GM12875 (cell line): ENCODE measurements at regions not wholly inside any gene's neighbourhood (a gene's known extent, or its start where the extent isn't known, plus 50 kb on each side); places are given as distances from the start of the nearest gene placed in this dataset.
"Not testable (repeated sequence)": the region's sequence is repeated elsewhere in the genome, so short reads cannot be mapped to it uniquely, and the experiment has no call there.

Experiments
- H3K4me3 ChIP-seq: one replicate; pipeline ENCODE4 v1.5.1; 2011; ENCODE audit warnings: low read depth, low read length, control low read depth
- TF ChIP-seq, protein P1 (sequence below): IDR thresholded peaks from 2 replicates; pipeline ENCODE4 v1.5.1; 2011; ENCODE audit warnings: low read depth, mild to moderate bottlenecking, control low read depth, inconsistent platforms, low read length, moderate library complexity, borderline replicate concordance; ENCODE audit not compliant: insufficient read depth

GRCh38 chr15:99487337-99487730 lies 78.5 kb upstream of the MEF2A start:
- TF ChIP-seq, protein P1, sequence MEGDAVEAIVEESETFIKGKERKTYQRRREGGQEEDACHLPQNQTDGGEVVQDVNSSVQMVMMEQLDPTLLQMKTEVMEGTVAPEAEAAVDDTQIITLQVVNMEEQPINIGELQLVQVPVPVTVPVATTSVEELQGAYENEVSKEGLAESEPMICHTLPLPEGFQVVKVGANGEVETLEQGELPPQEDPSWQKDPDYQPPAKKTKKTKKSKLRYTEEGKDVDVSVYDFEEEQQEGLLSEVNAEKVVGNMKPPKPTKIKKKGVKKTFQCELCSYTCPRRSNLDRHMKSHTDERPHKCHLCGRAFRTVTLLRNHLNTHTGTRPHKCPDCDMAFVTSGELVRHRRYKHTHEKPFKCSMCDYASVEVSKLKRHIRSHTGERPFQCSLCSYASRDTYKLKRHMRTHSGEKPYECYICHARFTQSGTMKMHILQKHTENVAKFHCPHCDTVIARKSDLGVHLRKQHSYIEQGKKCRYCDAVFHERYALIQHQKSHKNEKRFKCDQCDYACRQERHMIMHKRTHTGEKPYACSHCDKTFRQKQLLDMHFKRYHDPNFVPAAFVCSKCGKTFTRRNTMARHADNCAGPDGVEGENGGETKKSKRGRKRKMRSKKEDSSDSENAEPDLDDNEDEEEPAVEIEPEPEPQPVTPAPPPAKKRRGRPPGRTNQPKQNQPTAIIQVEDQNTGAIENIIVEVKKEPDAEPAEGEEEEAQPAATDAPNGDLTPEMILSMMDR = no peak
- no peak overlapping the region for H3K4me3 ChIP-seq

GRCh38 chr15:99492275-99492674 lies 73.5 kb upstream of the MEF2A start:
- H3K4me3 ChIP-seq = no peak overlapping the region
- TF ChIP-seq, protein P1 = no peak

- H3K4me3 ChIP-seq = no peak overlapping the region
- TF ChIP-seq, protein P1 = no peak
Observed at GRCh38 chr15:99492716-99493115, 73.1 kb upstream of the MEF2A start.

GRCh38 chr15:99493461-99493860 lies 72.3 kb upstream of the MEF2A start:
- TF ChIP-seq, protein P1 = no peak

GRCh38 chr15:99494536-99495233 lies 71.1 kb upstream of the MEF2A start:
- H3K4me3 ChIP-seq = not testable (repeated sequence)

More at GRCh38 chr15:99493461-99493860, 72.3 kb upstream of the MEF2A start:
- H3K4me3 ChIP-seq = no peak overlapping the region

GRCh38 chr15:99495430-99496301 lies 70.1 kb upstream of the MEF2A start:
- no peak overlapping the region for H3K4me3 ChIP-seq
- TF ChIP-seq, protein P1 = no peak

DNA sequence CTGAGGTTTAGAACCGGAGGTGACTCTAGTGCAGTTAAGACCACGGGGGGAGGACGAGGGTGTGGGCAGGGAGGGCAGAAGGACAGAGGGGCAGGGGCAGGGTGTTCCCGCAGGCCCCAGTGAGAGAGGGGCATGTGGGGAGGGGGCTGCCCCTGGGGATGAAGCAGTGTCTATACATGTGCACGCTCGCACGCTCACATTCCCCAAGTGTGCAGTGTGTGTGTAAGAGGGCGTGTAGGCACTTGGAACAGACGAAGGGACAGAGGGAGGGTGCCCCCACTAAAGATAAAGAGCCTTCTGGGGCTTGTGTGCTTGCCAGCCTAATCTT lies 69.5 kb upstream of the MEF2A start:
- TF ChIP-seq, protein P1 = no peak
- H3K4me3 ChIP-seq = no peak overlapping the region
